ENCODE measurements at regions not wholly inside any gene's neighbourhood (a gene's known extent, or its start where the extent isn't known, plus 50 kb on each side); places are given as distances from the start of the nearest gene placed in this dataset.

DNA sequence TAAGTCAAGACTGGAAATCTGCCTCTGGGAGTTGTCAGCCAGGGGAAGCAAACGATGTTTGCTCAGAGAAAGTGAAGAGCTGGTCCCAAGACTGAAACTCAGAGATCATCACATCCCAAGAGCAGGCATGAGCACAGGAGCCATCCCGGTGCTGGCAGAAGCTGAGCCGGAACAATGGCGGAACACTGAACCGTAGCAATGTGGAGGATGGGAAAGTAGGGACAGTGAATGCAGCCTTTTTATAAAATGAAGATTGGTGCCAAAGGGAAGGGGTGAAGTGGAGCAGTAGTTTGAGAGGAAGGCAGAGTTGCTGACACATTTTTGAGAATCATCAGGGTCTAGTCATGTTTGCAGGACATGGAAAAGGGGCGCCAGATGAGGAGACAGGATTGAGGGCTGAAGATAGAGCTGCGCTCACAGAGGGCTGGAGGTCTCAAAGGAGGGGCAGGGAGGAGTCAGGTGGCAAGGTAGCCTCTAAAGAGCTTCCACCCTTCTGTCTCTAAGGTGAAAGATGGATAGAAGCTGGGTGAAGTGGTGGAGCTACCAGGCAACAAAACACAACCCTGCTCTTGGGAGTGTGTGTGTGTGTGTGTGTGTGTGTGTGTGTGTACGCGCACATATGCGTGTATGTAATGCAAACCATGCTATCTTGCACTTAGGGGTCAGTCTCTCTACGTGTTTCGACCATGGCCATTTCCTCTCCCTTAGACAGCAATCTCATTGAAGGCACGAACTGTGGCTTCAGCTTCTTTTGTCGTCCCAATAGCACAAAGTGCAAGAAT lies 94.3 kb upstream of the IRF2BP2 start:
- peaks cover 0 to 7% of the 10 kb centered on the region in 2 donors for H3K36me3 Mint-ChIP-seq
- H3K27ac Mint-ChIP-seq, result peak overlapping the region in 1 of 2 donors; percentile 34
- DNase-seq (ENCODE audit: low spot score in 2 of 2) (no peak), ATAC-seq (no peak)
- H3K9me3 Mint-ChIP-seq, result peaks cover 0 to 32% of the 10 kb centered on the region in 2 donors

DNA sequence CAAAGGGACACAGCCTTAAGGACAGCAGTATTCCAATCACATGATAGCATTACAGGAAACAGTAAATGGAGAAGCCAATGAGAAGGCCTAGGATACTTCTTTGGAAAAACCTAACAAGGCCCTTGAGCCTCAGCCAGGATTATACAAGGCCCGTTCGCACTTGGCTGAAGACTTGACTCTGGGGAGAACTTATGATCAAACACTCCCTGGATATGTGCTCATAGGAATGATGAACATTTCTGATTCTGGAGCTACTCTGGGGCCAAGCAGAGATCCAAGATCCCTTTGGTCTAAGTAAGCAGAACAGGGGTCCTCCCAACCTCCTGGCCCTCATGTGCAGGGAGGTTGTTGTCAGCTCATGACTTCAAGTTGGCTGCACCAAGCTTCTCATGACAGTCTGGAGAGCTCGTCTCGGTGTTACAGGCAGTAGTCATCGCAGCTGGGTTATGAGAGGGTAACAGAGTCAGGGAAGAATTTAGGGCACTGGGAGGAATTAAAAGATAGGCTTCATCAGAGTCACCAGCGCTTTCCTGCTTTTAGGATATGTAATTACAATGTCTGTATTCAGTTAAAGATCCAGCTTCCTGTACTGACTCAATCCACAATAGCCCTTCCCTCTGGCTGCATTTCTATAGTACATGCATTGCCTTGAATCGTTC lies 92.5 kb upstream of the IRF2BP2 start:
- DNase-seq (ENCODE audit: low spot score in 2 of 2) (no peak), ATAC-seq (no peak)
- Mint-ChIP-seq H3K27ac (no peak overlapping the region), H3K9me3 (peaks cover 0 to 25% of the 10 kb centered on the region in 2 donors), H3K36me3 (peaks cover 0 to 7% of the 10 kb centered on the region in 2 donors)

DNA sequence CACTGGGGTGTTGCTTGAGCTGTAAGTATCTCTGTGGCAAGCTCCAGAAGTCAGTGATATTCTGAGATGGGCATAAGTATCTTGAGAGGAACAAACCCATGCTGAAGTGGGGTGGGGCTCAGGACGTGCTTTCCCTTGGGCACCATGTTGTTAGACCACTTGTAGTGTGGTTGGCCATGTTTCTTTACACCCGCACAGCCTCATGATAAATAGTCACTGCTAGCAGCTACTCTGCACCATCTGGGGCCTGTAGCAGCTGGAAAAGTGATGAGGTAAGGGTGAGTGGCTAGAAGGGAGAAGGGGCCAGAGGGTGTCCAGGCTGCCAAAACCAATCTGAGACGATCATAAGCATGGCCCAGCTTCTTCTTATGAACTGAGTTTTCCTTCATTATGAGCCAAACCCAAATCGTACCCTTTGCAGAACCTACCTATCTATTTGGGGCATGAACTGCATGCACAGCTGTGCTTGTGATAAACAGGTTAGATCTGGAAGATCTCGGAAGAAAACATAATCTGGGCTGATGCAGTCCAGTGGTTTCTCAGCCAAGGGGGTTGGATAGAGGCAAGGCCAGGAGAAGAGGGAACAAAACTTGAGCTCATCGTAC lies 91.9 kb upstream of the IRF2BP2 start:
- Mint-ChIP-seq H3K27ac (no peak overlapping the region), H3K36me3 (peaks cover 0 to 7% of the 10 kb centered on the region in 2 donors), H3K9me3 (peaks cover 0 to 25% of the 10 kb centered on the region in 2 donors)
- no peak for ATAC-seq
- no peak for DNase-seq (ENCODE audit: low spot score in 2 of 2)

DNA sequence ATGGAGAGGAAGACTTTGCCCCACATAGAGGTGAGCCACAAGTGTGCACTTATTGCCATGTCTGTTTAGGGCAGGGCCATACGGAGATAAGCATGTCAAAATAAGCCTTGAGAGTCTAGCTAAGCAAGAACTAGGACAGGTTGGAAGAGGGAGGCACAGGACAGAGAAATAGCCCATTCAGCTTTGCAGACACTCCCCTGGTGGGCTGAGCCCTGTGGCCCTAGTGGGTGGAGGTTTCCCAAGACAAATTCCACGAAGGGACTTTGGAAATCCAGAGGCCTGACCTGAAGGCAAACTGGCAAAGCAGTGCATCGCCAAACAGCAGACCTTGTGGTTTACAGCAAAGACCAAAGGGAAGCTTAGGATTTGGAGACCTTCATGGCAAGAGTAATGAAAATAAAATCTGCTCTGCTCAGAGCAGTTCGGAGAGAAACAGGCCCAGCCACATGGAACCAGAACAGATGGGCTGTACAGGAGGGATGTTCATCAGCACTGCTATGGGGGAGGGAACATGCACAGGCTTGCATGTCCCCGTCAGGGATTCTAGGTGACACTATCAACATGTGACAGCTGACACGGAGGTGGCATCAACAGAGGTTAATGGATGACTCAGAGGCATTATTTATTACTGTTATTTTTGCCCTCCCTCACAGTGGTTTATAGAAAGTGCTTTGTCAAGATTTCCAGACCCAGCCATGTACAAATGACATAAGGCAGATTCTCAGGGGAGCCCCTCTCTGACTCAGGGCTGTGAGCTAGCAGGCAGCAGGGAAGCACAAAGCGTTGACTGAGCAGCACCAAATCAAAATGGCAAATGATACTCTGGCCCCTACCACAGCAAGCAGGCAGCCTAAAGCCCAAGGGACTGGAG lies 90.1 kb upstream of the IRF2BP2 start:
- ATAC-seq, result peak in 1 of 2 donors; percentile 55
- no peak overlapping the region for H3K27ac Mint-ChIP-seq
- H3K36me3 Mint-ChIP-seq, result no peaks in the 10 kb centered on the region
- peaks cover 0 to 17% of the 10 kb centered on the region in 2 donors for H3K9me3 Mint-ChIP-seq
- DNase-seq (ENCODE audit: low spot score in 2 of 2), result no peak

DNA sequence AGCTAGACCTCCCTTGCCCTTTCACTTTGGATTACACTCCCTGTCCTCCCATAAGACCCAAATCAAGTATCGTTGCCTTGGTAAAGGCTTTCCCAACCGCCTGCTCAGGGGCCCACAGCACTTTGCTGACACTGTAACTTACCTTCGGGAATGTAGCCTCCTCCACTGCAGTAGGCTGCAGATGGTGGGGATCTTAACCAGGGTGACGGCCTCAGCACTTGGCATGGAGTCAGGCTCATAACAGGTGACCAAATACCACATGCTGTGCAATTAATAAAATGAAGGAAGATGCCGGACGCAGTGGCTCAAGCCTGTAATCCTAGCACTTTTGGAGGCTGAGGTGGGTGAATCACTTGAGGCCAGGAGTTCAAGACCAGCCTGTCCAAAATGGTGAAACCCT lies 88.7 kb upstream of the IRF2BP2 start:
- DNase-seq (ENCODE audit: low spot score in 2 of 2) (no peak), ATAC-seq (no peak)
- no peak overlapping the region for H3K27ac Mint-ChIP-seq
- H3K36me3 Mint-ChIP-seq, result no peaks in the 10 kb centered on the region
- peaks cover 0 to 10% of the 10 kb centered on the region in 2 donors for H3K9me3 Mint-ChIP-seq

DNA sequence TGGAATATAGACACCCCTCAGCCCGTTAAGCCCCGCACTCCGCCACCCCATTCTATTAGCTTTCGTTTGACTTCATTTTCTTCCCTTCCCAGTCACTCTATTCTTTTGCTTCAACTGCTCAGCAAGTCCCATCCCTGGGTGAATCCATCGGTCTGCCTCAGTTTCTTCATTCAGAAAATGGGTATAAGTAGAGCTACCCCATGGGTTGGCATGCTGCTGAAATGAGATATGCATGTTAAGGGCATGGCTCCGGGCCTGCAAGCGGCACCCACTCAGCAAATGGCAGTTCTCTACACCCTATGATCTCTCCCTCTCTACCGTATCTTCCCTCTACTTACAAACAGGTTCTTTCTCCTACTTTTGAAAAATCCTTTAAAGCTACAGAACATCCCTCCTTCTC lies 87.8 kb upstream of the IRF2BP2 start:
- DNase-seq (ENCODE audit: low spot score in 2 of 2) (no peak), ATAC-seq (no peak)
- Mint-ChIP-seq H3K36me3 (no peaks in the 10 kb centered on the region), H3K9me3 (peaks cover 0 to 4% of the 10 kb centered on the region in 2 donors), H3K27ac (no peak overlapping the region)

DNA sequence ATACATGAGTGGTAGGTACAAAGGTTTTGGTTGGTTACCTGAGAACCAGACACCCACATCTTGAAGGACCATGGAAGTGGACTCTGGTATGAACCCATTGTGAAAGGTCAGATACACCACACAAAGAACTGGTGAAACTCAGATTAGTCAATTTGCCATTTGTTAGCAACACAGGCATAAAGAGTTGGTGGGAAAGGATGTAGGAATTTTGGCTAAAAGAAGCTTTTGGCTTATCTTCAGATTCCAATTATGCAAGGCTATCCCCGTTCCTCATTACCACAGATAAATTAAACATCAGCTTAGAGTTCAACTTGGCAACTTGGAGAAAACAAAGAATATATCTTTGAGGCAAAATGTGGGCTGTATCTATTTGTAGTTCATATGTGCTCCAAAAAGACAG lies 87.0 kb upstream of the IRF2BP2 start:
- ATAC-seq (no peak), DNase-seq (ENCODE audit: low spot score in 2 of 2) (no peak)
- Mint-ChIP-seq H3K36me3 (no peaks in the 10 kb centered on the region), H3K9me3 (peaks cover 0 to 4% of the 10 kb centered on the region in 2 donors), H3K27ac (no peak overlapping the region)

DNA sequence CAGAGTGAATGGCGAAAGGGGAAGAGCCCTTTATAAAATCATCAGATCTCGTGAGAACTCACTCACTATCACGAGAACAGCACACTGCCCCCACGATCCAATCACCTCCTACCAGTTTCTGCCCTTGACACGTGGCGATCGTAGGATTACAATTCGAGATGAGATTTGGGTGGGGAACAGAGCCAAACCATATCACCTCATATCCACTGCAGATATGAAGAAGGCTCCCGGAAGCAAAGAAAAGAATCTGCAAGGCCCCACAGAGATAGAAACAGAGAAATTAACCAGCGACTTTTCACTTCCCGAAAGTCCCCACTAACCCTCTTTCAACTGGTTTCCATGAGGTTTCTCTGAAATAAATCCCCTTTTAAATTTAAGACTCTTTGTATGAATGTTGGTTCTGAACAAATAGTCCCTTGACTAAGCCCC lies 86.2 kb upstream of the IRF2BP2 start:
- DNase-seq (ENCODE audit: low spot score in 2 of 2) (no peak), ATAC-seq (no peak)
- H3K36me3 Mint-ChIP-seq, result no peaks in the 10 kb centered on the region
- H3K27ac Mint-ChIP-seq, result no peak overlapping the region
- peaks cover 0 to 4% of the 10 kb centered on the region in 2 donors for H3K9me3 Mint-ChIP-seq

DNA sequence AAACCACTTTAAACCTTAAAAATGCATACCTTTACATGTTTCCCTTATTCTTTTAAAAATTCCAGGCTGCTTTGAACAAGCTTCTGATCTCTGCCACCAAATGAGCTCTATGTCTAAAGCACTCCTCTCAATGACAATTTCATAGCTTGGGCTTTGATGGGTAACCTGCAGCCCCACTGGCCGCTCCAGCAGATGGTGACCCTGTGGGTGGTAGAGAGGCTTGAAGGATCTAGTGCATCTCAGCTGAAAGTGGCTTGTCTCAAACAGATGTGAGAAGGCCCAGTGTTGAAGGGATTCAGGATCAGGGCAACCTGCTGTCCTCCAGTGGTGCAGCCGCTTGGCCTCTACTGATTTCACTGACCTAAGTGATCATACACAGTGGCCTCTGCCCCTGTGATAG lies 84.7 kb upstream of the IRF2BP2 start:
- ATAC-seq (no peak), DNase-seq (ENCODE audit: low spot score in 2 of 2) (no peak)
- Mint-ChIP-seq H3K9me3 (peaks cover 0 to 9% of the 10 kb centered on the region in 2 donors), H3K36me3 (no peaks in the 10 kb centered on the region), H3K27ac (no peak overlapping the region)

DNA sequence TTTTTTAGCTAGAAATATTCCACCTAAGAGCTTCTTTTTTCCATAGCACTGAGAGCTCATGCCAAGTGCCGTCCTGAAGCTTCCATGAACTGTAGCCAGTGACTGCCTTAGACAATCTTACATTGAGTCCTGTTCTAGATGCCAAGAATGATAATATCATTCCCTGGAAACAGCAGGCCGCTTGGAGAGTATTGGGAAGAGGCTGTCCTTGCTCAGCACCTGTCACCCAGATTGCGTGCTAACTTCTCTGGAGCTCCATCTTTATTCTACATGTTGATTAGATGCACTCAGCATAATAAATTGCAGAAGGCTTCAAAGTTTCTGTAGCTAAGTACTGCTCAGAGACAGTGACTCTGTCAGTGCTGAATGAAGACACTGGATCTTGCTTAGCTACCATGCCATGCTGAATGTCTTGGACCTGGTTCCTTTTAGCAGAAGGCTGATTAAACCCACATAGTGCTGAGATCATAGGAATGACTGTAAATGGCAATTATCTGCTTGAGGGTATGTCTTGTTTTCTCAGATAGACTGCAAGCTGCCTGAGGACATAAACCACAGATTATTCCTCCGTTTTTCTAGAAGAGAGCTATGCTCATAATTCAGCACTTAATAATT lies 83.1 kb upstream of the IRF2BP2 start:
- no peak for DNase-seq (ENCODE audit: low spot score in 2 of 2)
- H3K27ac Mint-ChIP-seq, result no peak overlapping the region
- ATAC-seq, result no peak
- peaks cover 0 to 9% of the 10 kb centered on the region in 2 donors for H3K9me3 Mint-ChIP-seq
- H3K36me3 Mint-ChIP-seq, result no peaks in the 10 kb centered on the region

DNA sequence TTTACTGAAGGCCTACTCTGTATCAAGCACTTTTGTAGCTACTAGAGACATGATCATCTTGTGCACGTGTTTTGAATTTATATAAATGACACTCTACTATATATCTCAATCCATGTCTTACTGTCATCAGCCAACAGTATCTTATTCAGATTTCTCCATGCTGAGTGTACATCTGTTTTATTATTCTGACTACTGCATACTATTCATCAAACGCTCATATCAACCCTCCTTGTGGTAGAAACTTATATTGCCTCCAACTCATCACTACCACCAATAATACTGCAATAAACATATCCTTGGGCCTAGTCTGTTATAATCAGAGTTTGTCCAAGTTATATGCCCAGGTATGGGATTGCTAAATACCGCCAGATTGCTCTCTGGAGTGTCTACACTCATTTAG lies 81.6 kb upstream of the IRF2BP2 start:
- Mint-ChIP-seq H3K9me3 (peaks cover 0 to 9% of the 10 kb centered on the region in 2 donors), H3K27ac (no peak overlapping the region), H3K36me3 (no peaks in the 10 kb centered on the region)
- no peak for DNase-seq (ENCODE audit: low spot score in 2 of 2)
- ATAC-seq, result peak; percentile 63 to 91

DNA sequence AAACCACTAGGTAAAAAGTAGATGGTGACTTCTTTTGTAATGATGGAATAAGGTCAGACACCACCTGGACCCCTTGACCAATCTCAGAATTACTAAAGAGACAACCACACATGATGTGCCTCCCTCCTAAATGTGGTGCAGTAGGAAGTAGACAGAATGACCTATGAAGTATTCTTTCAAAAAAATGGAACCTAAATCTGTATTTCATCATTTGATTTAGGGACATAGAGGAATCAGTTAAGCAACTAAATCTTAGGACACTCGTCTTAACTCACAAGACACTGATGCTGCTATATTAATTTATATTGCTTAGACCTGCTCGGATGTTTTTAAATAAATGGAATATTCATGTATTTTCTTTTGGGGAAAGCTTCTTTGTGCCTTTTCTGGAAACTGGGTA lies 80.9 kb upstream of the IRF2BP2 start:
- Mint-ChIP-seq H3K36me3 (peaks cover 0 to 3% of the 10 kb centered on the region in 2 donors), H3K9me3 (peaks cover 0 to 9% of the 10 kb centered on the region in 2 donors), H3K27ac (no peak overlapping the region)
- no peak for DNase-seq (ENCODE audit: low spot score in 2 of 2)
- no peak for ATAC-seq

DNA sequence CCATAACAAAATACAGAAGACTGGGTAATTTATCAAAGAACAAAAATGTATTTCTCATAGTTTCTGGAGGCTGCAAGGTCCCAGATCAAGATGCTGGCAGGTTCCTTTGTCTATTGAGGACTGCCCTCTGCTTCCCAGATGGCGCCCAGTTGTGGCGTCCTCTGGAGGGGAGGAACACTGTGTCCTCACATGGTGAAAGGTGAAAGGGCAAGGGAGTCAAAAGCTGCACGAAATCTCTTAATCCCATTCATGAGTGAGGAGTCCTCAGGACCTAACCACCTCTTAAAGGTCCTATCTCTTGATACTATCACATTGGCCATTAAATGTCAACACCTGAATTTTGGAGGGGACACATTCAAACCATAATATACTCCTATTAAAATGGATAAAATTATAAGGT lies 79.3 kb upstream of the IRF2BP2 start:
- ATAC-seq, result no peak
- DNase-seq (ENCODE audit: low spot score in 2 of 2), result no peak
- no peak overlapping the region for H3K27ac Mint-ChIP-seq
- H3K36me3 Mint-ChIP-seq, result peaks cover 4 to 13% of the 10 kb centered on the region in 2 donors
- H3K9me3 Mint-ChIP-seq, result peaks cover 0 to 13% of the 10 kb centered on the region in 2 donors

DNA sequence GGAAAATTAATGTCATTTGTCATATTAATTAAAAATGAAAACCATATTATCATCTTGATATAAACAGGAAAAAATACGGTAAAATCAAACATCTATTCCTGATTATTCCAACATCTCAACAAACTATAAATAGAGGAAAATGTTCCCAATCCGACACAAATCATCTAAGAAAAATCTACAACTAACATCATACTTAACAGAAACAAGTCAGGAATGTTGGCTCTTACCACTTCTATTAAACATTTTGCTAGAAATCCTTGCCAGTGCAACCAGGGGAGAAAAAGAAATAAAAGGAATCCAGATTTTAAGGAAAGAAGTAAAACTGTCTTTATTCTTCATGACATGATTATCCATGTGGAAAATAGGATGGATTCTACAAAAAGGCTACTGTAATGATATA lies 77.0 kb upstream of the IRF2BP2 start:
- Mint-ChIP-seq H3K9me3 (peaks cover 0 to 13% of the 10 kb centered on the region in 2 donors), H3K27ac (no peak overlapping the region), H3K36me3 (peaks cover 4 to 13% of the 10 kb centered on the region in 2 donors)
- DNase-seq (ENCODE audit: low spot score in 2 of 2) (no peak), ATAC-seq (no peak)

DNA sequence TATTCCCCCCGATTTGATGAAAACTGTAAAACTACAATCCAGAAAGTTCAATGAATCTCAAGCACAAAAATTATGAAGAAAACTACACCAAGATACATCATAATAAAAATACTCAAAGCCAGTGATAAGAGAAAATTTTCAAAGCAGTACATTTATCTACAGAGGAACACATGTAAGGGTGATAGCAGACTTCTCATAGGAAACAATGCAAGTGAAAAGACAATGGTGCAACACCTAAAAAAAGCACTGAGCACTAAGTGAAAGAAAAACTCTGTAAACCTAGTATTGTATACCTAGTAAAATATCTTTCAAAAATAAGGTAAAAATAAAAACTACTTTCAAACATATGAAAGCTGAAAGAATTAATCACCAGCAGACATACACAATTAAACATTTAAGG lies 76.1 kb upstream of the IRF2BP2 start:
- Mint-ChIP-seq H3K9me3 (peaks cover 0 to 13% of the 10 kb centered on the region in 2 donors), H3K27ac (no peak overlapping the region), H3K36me3 (peaks cover 4 to 13% of the 10 kb centered on the region in 2 donors)
- DNase-seq (ENCODE audit: low spot score in 2 of 2) (no peak), ATAC-seq (no peak)

DNA sequence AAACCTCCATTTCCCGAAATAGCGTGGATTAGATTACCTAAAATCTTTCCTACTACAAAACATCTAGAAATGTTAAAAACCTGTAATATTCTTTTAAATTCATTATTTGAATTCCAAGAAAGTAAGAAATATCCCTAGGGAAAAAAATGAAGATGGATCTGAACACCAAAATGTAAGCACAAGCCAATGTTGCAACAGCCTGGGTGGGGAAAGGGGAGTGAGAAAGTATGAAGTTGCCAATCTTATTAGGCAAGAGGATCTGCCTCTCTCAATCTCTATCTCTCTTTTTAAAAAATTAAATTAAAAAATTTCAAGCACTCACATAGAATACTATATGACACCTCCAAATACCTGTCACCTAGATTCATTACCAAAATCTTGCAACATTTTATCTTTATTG lies 74.9 kb upstream of the IRF2BP2 start:
- peaks cover 4 to 13% of the 10 kb centered on the region in 2 donors for H3K36me3 Mint-ChIP-seq
- no peak overlapping the region for H3K27ac Mint-ChIP-seq
- no peak for ATAC-seq
- no peak for DNase-seq (ENCODE audit: low spot score in 2 of 2)
- peaks cover 0 to 10% of the 10 kb centered on the region in 2 donors for H3K9me3 Mint-ChIP-seq

Data from activated naive CD4-positive, alpha-beta T cell treated with anti-CD3 and anti-CD28 coated beads, Interleukin-2, amount 50 U/mL, for 72 hours (primary cell).